ENCODE measurements at regions not wholly inside any gene's neighbourhood (a gene's known extent, or its start where the extent isn't known, plus 50 kb on each side); places are given as distances from the start of the nearest gene placed in this dataset.

GRCh38 chr12:115571446-115571845 is 706.0 kb downstream of the MED13L start:
- DNase-seq = no peak

GRCh38 chr12:115571027-115571426 is 706.5 kb downstream of the MED13L start:
- DNase-seq = no peak

GRCh38 chr12:115570069-115570777 is 707.3 kb downstream of the MED13L start:
- DNase-seq = no peak

GRCh38 chr12:115569345-115570068 is 708.0 kb downstream of the MED13L start:
- no peak for DNase-seq

- no peak for DNase-seq
These were observed 719.2 kb downstream of the MED13L start for GRCh38 chr12:115558281-115558680.

- DNase-seq = no peak
These were observed 723.9 kb downstream of the MED13L start for GRCh38 chr12:115553622-115554021.

- no peak for DNase-seq
These were observed 734.2 kb downstream of the MED13L start for GRCh38 chr12:115543269-115543668.

- no peak for DNase-seq
These were observed 734.8 kb downstream of the MED13L start for GRCh38 chr12:115542656-115543055.

- no peak for DNase-seq
These were observed 735.5 kb downstream of the MED13L start for GRCh38 chr12:115541891-115542421.

- no peak for DNase-seq
These were observed 749.0 kb downstream of the MED13L start for GRCh38 chr12:115528466-115528865.

- no peak for DNase-seq
These were observed 755.6 kb downstream of the MED13L start for GRCh38 chr12:115521771-115522409.

GRCh38 chr12:115519887-115520286 is 757.6 kb downstream of the MED13L start:
- no peak for DNase-seq

GRCh38 chr12:115519359-115519758 is 758.1 kb downstream of the MED13L start:
- DNase-seq = no peak

- DNase-seq = no peak
These were observed 759.6 kb downstream of the MED13L start for GRCh38 chr12:115517913-115518312.

- no peak for DNase-seq
These were observed 765.3 kb downstream of the MED13L start for GRCh38 chr12:115511986-115512711.

GRCh38 chr12:115511305-115511704 is 766.2 kb downstream of the MED13L start:
- no peak for DNase-seq

- DNase-seq = no peak
These were observed 768.5 kb downstream of the MED13L start for GRCh38 chr12:115508990-115509389.

GRCh38 chr12:115507951-115508722 is 769.4 kb downstream of the MED13L start:
- DNase-seq = no peak

- DNase-seq = no peak
These were observed 770.0 kb downstream of the MED13L start for GRCh38 chr12:115507560-115507889.

GRCh38 chr12:115506822-115507559 is 770.5 kb downstream of the MED13L start:
- no peak for DNase-seq
